GM12873 (cell line): ENCODE measurements at regions not wholly inside any gene's neighbourhood (a gene's known extent, or its start where the extent isn't known, plus 50 kb on each side); places are given as distances from the start of the nearest gene placed in this dataset.

Source experiments
- CTCF ChIP-seq: IDR thresholded peaks from 2 replicates; pipeline ENCODE4 v1.5.1; 2012; ENCODE audit warnings: low read depth, mild to moderate bottlenecking, moderate library complexity, low read length, control low read depth; ENCODE audit not compliant: insufficient read depth; ENCODE audit errors: missing control alignments

GRCh38 chr2:66275984-66276383 lies 158.9 kb upstream of the MEIS1 start:
- no peak for TF ChIP-seq CTCF

- TF ChIP-seq CTCF: no peak
Observed at GRCh38 chr2:66273933-66274490, 160.9 kb upstream of the MEIS1 start.

GRCh38 chr2:66272751-66273150 lies 162.2 kb upstream of the MEIS1 start:
- TF ChIP-seq CTCF: no peak

GRCh38 chr2:66271777-66272176 lies 163.1 kb upstream of the MEIS1 start:
- no peak for TF ChIP-seq CTCF

GRCh38 chr2:66270247-66270646 lies 164.7 kb upstream of the MEIS1 start:
- no peak for TF ChIP-seq CTCF

- TF ChIP-seq CTCF: no peak
Observed at GRCh38 chr2:66269166-66269565, 165.8 kb upstream of the MEIS1 start.

- TF ChIP-seq CTCF: no peak
Observed at GRCh38 chr2:66268756-66269155, 166.2 kb upstream of the MEIS1 start.

GRCh38 chr2:66264354-66264753 lies 170.6 kb upstream of the MEIS1 start:
- TF ChIP-seq CTCF: no peak
